ENCODE measurements at regions not wholly inside any gene's neighbourhood (a gene's known extent, or its start where the extent isn't known, plus 50 kb on each side); places are given as distances from the start of the nearest gene placed in this dataset.

DNA sequence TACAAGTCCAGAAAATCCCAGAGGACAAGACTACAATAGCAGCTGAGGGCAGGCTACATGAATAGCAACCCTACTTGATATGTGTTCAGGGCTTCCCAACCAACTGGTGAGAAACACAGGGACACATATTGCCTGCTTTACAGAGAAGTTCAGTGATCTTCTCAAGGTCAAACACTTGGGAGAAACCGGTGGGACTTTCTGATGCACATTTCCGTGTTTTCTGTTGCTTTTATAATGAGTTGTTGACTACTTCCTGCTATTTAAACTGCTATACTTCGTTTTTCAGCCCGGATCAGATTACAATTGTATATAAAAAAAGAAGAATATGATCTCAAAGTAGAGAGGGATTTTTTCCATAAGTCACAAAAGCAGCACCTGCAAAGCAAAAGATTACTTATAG, 175.1 kb downstream of the SNX18 start:
- TF ChIP-seq TEAD4 (IDR thresholded peaks at IDR 0.05) = no peak
- TF ChIP-seq YY1 (IDR thresholded peaks at IDR 0.05; ENCODE audit: low read depth) = no peak
- TF ChIP-seq TCF12 (IDR thresholded peaks at IDR 0.05; ENCODE audit: low read depth) = no peak
- TF ChIP-seq, protein P1, sequence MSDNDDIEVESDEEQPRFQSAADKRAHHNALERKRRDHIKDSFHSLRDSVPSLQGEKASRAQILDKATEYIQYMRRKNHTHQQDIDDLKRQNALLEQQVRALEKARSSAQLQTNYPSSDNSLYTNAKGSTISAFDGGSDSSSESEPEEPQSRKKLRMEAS (IDR thresholded peaks at IDR 0.05) = no peak
- no peak for TF ChIP-seq EGR1 (IDR thresholded peaks at IDR 0.05)
- TF ChIP-seq RAD21 (IDR thresholded peaks at IDR 0.05; ENCODE audit: low read depth) = no peak
- no peak for TF ChIP-seq NFIC (IDR thresholded peaks at IDR 0.05)
- no peak for TF ChIP-seq EP300 (IDR thresholded peaks at IDR 0.05; ENCODE audit: borderline replicate concordance)
- TF ChIP-seq CEBPB (IDR thresholded peaks at IDR 0.05) = no peak
- TF ChIP-seq FOXM1 (IDR thresholded peaks at IDR 0.05; ENCODE audit: borderline replicate concordance, low read depth) = no peak
- TF ChIP-seq, protein P2, sequence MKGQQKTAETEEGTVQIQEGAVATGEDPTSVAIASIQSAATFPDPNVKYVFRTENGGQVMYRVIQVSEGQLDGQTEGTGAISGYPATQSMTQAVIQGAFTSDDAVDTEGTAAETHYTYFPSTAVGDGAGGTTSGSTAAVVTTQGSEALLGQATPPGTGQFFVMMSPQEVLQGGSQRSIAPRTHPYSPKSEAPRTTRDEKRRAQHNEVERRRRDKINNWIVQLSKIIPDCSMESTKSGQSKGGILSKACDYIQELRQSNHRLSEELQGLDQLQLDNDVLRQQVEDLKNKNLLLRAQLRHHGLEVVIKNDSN (IDR thresholded peaks at IDR 0.05) = no peak
- TF ChIP-seq TAF1 (IDR thresholded peaks at IDR 0.05; ENCODE audit: low read depth) = no peak
- TF ChIP-seq ZBTB7A (IDR thresholded peaks at IDR 0.05; ENCODE audit: low read depth) = no peak
- no peak for TF ChIP-seq CREB1 (IDR thresholded peaks at IDR 0.05; ENCODE audit: low read depth)
- TF ChIP-seq, protein P3, sequence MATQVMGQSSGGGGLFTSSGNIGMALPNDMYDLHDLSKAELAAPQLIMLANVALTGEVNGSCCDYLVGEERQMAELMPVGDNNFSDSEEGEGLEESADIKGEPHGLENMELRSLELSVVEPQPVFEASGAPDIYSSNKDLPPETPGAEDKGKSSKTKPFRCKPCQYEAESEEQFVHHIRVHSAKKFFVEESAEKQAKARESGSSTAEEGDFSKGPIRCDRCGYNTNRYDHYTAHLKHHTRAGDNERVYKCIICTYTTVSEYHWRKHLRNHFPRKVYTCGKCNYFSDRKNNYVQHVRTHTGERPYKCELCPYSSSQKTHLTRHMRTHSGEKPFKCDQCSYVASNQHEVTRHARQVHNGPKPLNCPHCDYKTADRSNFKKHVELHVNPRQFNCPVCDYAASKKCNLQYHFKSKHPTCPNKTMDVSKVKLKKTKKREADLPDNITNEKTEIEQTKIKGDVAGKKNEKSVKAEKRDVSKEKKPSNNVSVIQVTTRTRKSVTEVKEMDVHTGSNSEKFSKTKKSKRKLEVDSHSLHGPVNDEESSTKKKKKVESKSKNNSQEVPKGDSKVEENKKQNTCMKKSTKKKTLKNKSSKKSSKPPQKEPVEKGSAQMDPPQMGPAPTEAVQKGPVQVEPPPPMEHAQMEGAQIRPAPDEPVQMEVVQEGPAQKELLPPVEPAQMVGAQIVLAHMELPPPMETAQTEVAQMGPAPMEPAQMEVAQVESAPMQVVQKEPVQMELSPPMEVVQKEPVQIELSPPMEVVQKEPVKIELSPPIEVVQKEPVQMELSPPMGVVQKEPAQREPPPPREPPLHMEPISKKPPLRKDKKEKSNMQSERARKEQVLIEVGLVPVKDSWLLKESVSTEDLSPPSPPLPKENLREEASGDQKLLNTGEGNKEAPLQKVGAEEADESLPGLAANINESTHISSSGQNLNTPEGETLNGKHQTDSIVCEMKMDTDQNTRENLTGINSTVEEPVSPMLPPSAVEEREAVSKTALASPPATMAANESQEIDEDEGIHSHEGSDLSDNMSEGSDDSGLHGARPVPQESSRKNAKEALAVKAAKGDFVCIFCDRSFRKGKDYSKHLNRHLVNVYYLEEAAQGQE (IDR thresholded peaks at IDR 0.05; ENCODE audit: low read depth) = no peak

DNA sequence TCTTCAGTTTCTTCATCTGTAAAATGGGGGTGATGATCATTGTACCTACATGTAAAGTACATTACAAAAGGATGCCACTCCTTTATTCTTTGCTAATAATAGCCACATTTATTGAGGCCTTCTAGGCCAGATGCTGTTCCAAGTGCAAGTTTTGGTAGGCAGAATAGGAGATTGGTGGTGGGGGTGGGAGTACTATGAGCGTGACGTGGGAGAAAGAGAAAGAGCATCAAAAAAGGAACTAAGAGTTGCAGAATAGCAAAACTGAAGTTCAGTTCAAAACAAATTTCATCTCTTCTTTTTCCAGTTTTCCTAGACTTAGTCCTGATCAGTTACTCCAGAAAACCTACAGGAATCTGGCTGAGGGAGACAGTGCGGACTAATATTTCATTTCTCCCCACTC, 174.1 kb downstream of the SNX18 start:
- no peak for TF ChIP-seq TCF12 (IDR thresholded peaks at IDR 0.05; ENCODE audit: low read depth)
- TF ChIP-seq NFIC (IDR thresholded peaks at IDR 0.05) = no peak
- no peak for TF ChIP-seq RAD21 (IDR thresholded peaks at IDR 0.05; ENCODE audit: low read depth)
- TF ChIP-seq EP300 (IDR thresholded peaks at IDR 0.05; ENCODE audit: borderline replicate concordance) = no peak
- TF ChIP-seq FOXM1 (IDR thresholded peaks at IDR 0.05; ENCODE audit: borderline replicate concordance, low read depth) = no peak
- TF ChIP-seq EGR1 (IDR thresholded peaks at IDR 0.05) = no peak
- TF ChIP-seq YY1 (IDR thresholded peaks at IDR 0.05; ENCODE audit: low read depth) = no peak
- TF ChIP-seq, protein P1 (IDR thresholded peaks at IDR 0.05) = no peak
- TF ChIP-seq CREB1 (IDR thresholded peaks at IDR 0.05; ENCODE audit: low read depth) = no peak
- TF ChIP-seq CEBPB (IDR thresholded peaks at IDR 0.05) = no peak
- no peak for TF ChIP-seq TAF1 (IDR thresholded peaks at IDR 0.05; ENCODE audit: low read depth)
- no peak for TF ChIP-seq TEAD4 (IDR thresholded peaks at IDR 0.05)
- TF ChIP-seq, protein P3 (IDR thresholded peaks at IDR 0.05; ENCODE audit: low read depth) = no peak
- TF ChIP-seq ZBTB7A (IDR thresholded peaks at IDR 0.05; ENCODE audit: low read depth) = no peak

DNA sequence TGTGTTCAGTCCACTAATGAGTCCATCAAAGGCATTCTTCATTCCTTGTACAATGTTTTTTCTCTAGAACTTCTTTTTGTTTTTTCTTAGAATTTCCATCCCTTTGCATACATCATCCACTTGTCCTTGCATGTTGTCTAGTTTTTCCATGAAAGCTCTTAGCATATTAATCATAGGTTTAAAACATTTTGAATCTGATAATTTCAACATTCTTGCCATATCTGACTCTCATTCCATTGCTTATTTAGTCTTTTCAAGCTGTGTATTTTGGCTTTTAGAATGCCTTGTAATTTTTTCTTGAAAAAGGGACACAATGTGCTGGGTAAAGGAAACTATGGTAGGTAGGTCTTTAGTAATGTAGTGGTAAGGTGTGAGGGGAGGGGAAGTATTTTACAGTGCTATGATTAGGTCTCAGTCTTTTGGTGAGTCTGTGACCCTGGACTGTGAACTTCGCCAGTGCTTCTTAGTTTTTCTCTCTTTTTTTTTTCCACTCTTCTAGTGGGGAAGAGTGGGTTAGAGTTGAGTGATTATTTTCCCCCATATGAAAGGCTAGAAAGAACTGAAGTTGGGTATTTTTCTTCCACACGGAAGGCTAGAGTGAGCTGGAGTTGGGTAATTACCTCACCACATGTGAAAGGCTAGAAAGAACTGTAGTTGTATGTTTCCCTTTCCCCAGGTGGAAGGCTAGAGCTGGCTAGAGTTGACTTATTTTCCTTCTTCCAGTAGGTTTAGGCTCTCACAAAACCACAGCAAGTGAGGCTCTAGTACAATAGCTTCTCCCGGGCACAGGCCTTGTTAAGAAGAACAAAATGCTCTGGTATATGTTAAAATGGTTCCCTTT, 172.1 kb downstream of the SNX18 start:
- TF ChIP-seq TEAD4 (IDR thresholded peaks at IDR 0.05) = no peak
- TF ChIP-seq YY1 (IDR thresholded peaks at IDR 0.05; ENCODE audit: low read depth) = no peak
- TF ChIP-seq CEBPB (IDR thresholded peaks at IDR 0.05) = no peak
- no peak for TF ChIP-seq EP300 (IDR thresholded peaks at IDR 0.05; ENCODE audit: borderline replicate concordance)

DNA sequence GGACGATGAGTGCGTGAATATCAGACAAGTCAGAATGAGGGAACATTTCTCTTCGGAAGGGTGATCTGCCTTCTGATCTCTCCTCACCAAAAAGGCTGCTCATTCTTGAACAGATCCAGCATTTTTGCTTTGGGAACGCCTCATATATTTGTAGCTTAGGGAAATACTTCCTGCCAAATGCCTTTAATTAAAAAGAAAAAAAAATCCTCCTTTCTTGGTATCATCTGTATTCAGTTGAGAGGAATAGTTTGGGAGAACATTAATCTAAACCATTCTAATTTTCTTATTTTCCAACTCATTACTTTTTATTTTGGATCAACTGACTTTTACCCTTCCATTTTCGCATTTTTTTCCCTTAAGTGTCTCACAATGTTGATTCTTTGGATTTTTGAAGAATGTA, 163.4 kb downstream of the SNX18 start:
- TF ChIP-seq TAF1 (IDR thresholded peaks at IDR 0.05; ENCODE audit: low read depth) = no peak
- no peak for TF ChIP-seq TEAD4 (IDR thresholded peaks at IDR 0.05)
- TF ChIP-seq TCF12 (IDR thresholded peaks at IDR 0.05; ENCODE audit: low read depth) = no peak
- TF ChIP-seq EGR1 (IDR thresholded peaks at IDR 0.05) = no peak
- TF ChIP-seq NFIC (IDR thresholded peaks at IDR 0.05) = no peak
- TF ChIP-seq CREB1 (IDR thresholded peaks at IDR 0.05; ENCODE audit: low read depth) = no peak
- TF ChIP-seq, protein P3 (IDR thresholded peaks at IDR 0.05; ENCODE audit: low read depth) = no peak
- TF ChIP-seq YY1 (IDR thresholded peaks at IDR 0.05; ENCODE audit: low read depth) = no peak
- no peak for TF ChIP-seq ZBTB7A (IDR thresholded peaks at IDR 0.05; ENCODE audit: low read depth)
- TF ChIP-seq CEBPB (IDR thresholded peaks at IDR 0.05) = no peak
- no peak for TF ChIP-seq FOXM1 (IDR thresholded peaks at IDR 0.05; ENCODE audit: borderline replicate concordance, low read depth)
- TF ChIP-seq, protein P1 (IDR thresholded peaks at IDR 0.05) = no peak
- TF ChIP-seq RAD21 (IDR thresholded peaks at IDR 0.05; ENCODE audit: low read depth) = no peak
- TF ChIP-seq EP300 (IDR thresholded peaks at IDR 0.05; ENCODE audit: borderline replicate concordance) = no peak
- TF ChIP-seq, protein P2 (IDR thresholded peaks at IDR 0.05) = no peak
